ENCODE measurements at regions not wholly inside any gene's neighbourhood (a gene's known extent, or its start where the extent isn't known, plus 50 kb on each side); places are given as distances from the start of the nearest gene placed in this dataset.

- TF ChIP-seq, protein P1, sequence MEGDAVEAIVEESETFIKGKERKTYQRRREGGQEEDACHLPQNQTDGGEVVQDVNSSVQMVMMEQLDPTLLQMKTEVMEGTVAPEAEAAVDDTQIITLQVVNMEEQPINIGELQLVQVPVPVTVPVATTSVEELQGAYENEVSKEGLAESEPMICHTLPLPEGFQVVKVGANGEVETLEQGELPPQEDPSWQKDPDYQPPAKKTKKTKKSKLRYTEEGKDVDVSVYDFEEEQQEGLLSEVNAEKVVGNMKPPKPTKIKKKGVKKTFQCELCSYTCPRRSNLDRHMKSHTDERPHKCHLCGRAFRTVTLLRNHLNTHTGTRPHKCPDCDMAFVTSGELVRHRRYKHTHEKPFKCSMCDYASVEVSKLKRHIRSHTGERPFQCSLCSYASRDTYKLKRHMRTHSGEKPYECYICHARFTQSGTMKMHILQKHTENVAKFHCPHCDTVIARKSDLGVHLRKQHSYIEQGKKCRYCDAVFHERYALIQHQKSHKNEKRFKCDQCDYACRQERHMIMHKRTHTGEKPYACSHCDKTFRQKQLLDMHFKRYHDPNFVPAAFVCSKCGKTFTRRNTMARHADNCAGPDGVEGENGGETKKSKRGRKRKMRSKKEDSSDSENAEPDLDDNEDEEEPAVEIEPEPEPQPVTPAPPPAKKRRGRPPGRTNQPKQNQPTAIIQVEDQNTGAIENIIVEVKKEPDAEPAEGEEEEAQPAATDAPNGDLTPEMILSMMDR (IDR thresholded peaks at IDR 0.05) = no peak
- no peak for TF ChIP-seq POLR2A (IDR thresholded peaks at IDR 0.05)
Measured at GRCh38 chr5:67747096-67747495, 468.5 kb upstream of the PIK3R1 start.
